ENCODE measurements at regions not wholly inside any gene's neighbourhood (a gene's known extent, or its start where the extent isn't known, plus 50 kb on each side); places are given as distances from the start of the nearest gene placed in this dataset.
"Not testable (repeated sequence)": the region's sequence is repeated elsewhere in the genome, so short reads cannot be mapped to it uniquely, and the experiment has no call there.

GRCh38 chr7:91431601-91432000, 167.4 kb downstream of the FZD1 start:
- intact Hi-C loops (cut with DNase I) = no loop called here
- TF ChIP-seq, protein P1, sequence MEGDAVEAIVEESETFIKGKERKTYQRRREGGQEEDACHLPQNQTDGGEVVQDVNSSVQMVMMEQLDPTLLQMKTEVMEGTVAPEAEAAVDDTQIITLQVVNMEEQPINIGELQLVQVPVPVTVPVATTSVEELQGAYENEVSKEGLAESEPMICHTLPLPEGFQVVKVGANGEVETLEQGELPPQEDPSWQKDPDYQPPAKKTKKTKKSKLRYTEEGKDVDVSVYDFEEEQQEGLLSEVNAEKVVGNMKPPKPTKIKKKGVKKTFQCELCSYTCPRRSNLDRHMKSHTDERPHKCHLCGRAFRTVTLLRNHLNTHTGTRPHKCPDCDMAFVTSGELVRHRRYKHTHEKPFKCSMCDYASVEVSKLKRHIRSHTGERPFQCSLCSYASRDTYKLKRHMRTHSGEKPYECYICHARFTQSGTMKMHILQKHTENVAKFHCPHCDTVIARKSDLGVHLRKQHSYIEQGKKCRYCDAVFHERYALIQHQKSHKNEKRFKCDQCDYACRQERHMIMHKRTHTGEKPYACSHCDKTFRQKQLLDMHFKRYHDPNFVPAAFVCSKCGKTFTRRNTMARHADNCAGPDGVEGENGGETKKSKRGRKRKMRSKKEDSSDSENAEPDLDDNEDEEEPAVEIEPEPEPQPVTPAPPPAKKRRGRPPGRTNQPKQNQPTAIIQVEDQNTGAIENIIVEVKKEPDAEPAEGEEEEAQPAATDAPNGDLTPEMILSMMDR (IDR thresholded peaks at IDR 0.05) = no peak
- Histone ChIP-seq H3K27me3 (no peaks in the 10 kb centered on the region), H3K27ac (no peak overlapping the region), H3K36me3 (no peaks in the 10 kb centered on the region), H3K4me3 (no peak overlapping the region), H3K4me1 (no peaks in the 10 kb centered on the region), H3K9me3 (no peaks in the 10 kb centered on the region)
- 62 to 71% methylated on average over 1 of the region's 1 CpG for WGBS, 2 donors
- DNase-seq = no peak
- ATAC-seq = no peak
- no peak for FAIRE-seq

- no peaks in the 10 kb centered on the region for H3K36me3 ChIP-seq
- intact Hi-C loops (cut with DNase I) = no loop called here
Observed at GRCh38 chr7:91434836-91435235, 170.6 kb downstream of the FZD1 start.

DNA sequence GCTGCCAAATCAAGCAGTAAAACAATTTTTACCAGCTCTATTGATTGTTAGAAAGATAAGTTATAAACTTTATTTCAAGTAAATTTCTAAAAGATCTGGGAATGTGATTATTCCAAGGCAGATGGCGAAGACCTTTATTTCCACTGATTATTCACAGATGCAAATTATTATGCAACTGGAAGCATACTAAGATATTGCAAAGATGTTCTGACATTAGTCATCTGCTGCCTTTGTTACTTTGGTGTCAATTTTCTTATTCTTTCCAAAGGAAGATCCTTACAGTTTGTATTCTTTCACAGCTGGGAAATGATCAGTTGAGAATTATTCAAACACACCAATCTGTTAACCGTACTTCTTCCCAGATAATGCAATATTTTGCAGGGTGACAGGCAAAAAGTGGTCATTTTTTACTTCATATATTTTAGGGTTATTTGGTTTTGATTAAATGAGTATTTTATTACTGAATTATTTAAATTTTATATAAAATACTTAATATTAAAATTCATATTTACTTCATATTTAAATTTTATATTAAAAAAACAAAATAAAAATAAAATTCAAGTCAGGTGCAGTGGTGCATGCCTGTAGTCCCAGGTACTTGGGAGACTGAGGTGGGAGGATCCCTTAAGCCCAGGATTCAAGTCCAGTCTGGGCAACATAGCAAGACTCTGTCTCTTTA, 171.3 kb downstream of the FZD1 start:
- H3K27ac ChIP-seq = no peak overlapping the region
- TF ChIP-seq, protein P1 (IDR thresholded peaks at IDR 0.05) = no peak
- H3K27me3 ChIP-seq = no peaks in the 10 kb centered on the region
- no peaks in the 10 kb centered on the region for H3K36me3 ChIP-seq
- intact Hi-C loops (cut with DNase I) = no loop called here
- no peak overlapping the region for H3K4me3 ChIP-seq
- WGBS, 2 donors = 59 to 77% methylated on average over 2 of the region's 2 CpGs
- H3K4me1 ChIP-seq = no peaks in the 10 kb centered on the region
- ATAC-seq = no peak
- FAIRE-seq = no peak
- H3K9me3 ChIP-seq = no peaks in the 10 kb centered on the region
- no peak for DNase-seq

More at GRCh38 chr7:91434836-91435235, 170.6 kb downstream of the FZD1 start:
- no peak for DNase-seq
- Histone ChIP-seq H3K27me3 (no peaks in the 10 kb centered on the region), H3K9me3 (no peaks in the 10 kb centered on the region), H3K27ac (no peak overlapping the region), H3K4me3 (no peak overlapping the region), H3K4me1 (no peaks in the 10 kb centered on the region)
- 62 to 72% methylated on average over 6 of the region's 6 CpGs for WGBS, 2 donors
- ATAC-seq = no peak
- TF ChIP-seq, protein P1 (IDR thresholded peaks at IDR 0.05) = no peak
- no peak for FAIRE-seq

DNA sequence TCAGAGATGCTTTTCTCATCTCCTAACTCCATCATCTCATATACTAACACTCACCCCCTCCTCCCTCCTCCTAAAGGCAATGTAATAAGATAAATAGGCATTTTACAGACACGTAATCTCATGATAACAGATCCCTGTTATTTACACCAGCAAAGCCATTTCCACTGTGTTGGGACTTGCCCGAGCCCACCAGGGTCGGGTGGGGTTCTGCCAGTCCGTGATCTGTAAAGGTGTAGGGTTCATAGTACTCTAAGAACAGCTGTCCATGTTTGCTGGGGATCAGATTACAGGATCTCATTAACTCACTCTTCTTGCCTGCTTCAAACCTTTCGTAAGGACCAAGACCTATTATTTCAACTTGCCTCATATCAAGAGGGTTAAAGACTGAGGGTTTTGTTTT, 172.4 kb downstream of the FZD1 start:
- no peak overlapping the region for H3K27ac ChIP-seq
- 27 to 33% methylated on average over 5 of the region's 5 CpGs for WGBS, 2 donors
- no peak overlapping the region for H3K4me3 ChIP-seq
- ATAC-seq = no peak
- no peak for DNase-seq
- no peaks in the 10 kb centered on the region for H3K9me3 ChIP-seq
- no peaks in the 10 kb centered on the region for H3K4me1 ChIP-seq
- TF ChIP-seq, protein P1 (IDR thresholded peaks at IDR 0.05) = no peak
- no peak for FAIRE-seq
- no peaks in the 10 kb centered on the region for H3K36me3 ChIP-seq
- no peaks in the 10 kb centered on the region for H3K27me3 ChIP-seq
- intact Hi-C loops (cut with DNase I) = no loop called here

GRCh38 chr7:91440198-91440597, 176.0 kb downstream of the FZD1 start:
- FAIRE-seq; H3K9me3 ChIP-seq; H3K4me3 ChIP-seq; DNase-seq; H3K4me1 ChIP-seq; intact Hi-C loops (cut with DNase I); H3K27me3 ChIP-seq; H3K36me3 ChIP-seq; ATAC-seq; H3K27ac ChIP-seq: not testable (repeated sequence)
- WGBS, 2 donors = 83 to 84% methylated on average over 1 of the region's 1 CpG
